Thyroid gland (tissue), 4 donors: ENCODE measurements at regions not wholly inside any gene's neighbourhood (a gene's known extent, or its start where the extent isn't known, plus 50 kb on each side); places are given as distances from the start of the nearest gene placed in this dataset.

Experiments used
- DNase-seq, 2 donors: peaks; one replicate each; pipeline ENCODE4 v3.0.0-alpha.2; 2019
- H3K27ac ChIP-seq, 3 donors: fragments of 200-600 bp; sonication (generic); 1 replicate in 2 of 3; 2 replicates in 1 of 3; pipeline ENCODE4 v1.5.1; 2016 to 2019; ENCODE audit warnings: mild to moderate bottlenecking in 1 of 3, moderate library complexity in 1 of 3
- H3K27me3 ChIP-seq: fragments of 200-600 bp; sonication (generic); one replicate; pipeline ENCODE4 v1.5.1; 2019
- H3K36me3 ChIP-seq, 2 donors: fragments of 200-600 bp; sonication (generic); one replicate each; pipeline ENCODE4 v1.5.1; 2016 to 2019
- H3K4me1 ChIP-seq, 2 donors: fragments of 200-600 bp; sonication (generic); one replicate each; pipeline ENCODE4 v1.5.1; 2017 to 2019
- H3K4me3 ChIP-seq, 3 donors: fragments of 200-600 bp; sonication (generic); replicated peaks in 1 of 3; 1 replicate in 2 of 3; 2 replicates in 1 of 3; pipeline ENCODE4 v1.5.1; 2016; ENCODE audit warnings: mild to moderate bottlenecking in 1 of 3
- H3K9me3 ChIP-seq: fragments of 200-600 bp; sonication (generic); one replicate; pipeline ENCODE4 v1.5.1; 2017
- CTCF ChIP-seq, 6 experiments: fragments of 200-600 bp in 3 of 6; fragments of 450-650 bp in 3 of 6; sonication (generic) in 3 of 6; IDR thresholded peaks; one replicate each; pipeline ENCODE4 v1.5.1; 2016 to 2019; ENCODE audit warnings: antibody characterized with exemption in 6 of 6, mild to moderate bottlenecking in 2 of 6, inconsistent platforms in 1 of 6, moderate library complexity in 1 of 6
- POLR2A ChIP-seq, 2 donors: fragments of 450-650 bp; IDR thresholded peaks; one replicate each; pipeline ENCODE4 v1.6.1; 2017; ENCODE audit warnings: antibody characterized with exemption in 2 of 2, mild to moderate bottlenecking in 2 of 2, moderate library complexity in 1 of 2
- WGBS, 2 donors: methylation state at CpG; one replicate each; pipeline ENCODE4 v1.1.5; 2017; 5-methylcytosine and 5-hydroxymethylcytosine counted together
- intact Hi-C: fragments of 100-400 bp; cut with DNase I; formaldehyde crosslinking; loops from one replicate; pipeline ENCODE4 v1.15.1; 2023

GRCh38 chr1:22196041-22196440, 53.1 kb upstream of the WNT4 start:
- no peaks in the 10 kb centered on the region for H3K4me1 ChIP-seq
- no peak overlapping the region for H3K4me3 ChIP-seq
- H3K36me3 ChIP-seq: no peaks in the 10 kb centered on the region
- no peaks in the 10 kb centered on the region for H3K9me3 ChIP-seq
- H3K27ac ChIP-seq: no peak overlapping the region
- no peaks in the 10 kb centered on the region for H3K27me3 ChIP-seq
- intact Hi-C loops: no loop called here
- TF ChIP-seq POLR2A (IDR thresholded peaks at IDR 0.05): no peak
- no peak for TF ChIP-seq CTCF (IDR thresholded peaks at IDR 0.05)
- DNase-seq: no peak
- 59 to 73% methylated on average over 3 of the region's 3 CpGs for WGBS, 2 donors

- intact Hi-C loops: no loop called here
- Histone ChIP-seq H3K4me3 (no peak overlapping the region), H3K27me3 (no peaks in the 10 kb centered on the region), H3K36me3 (no peaks in the 10 kb centered on the region), H3K9me3 (no peaks in the 10 kb centered on the region), H3K4me1 (no peaks in the 10 kb centered on the region), H3K27ac (no peak overlapping the region)
- DNase-seq: no peak
- WGBS, 2 donors: 88 to 91% methylated on average over 6 of the region's 6 CpGs
- TF ChIP-seq CTCF (IDR thresholded peaks at IDR 0.05): no peak
- TF ChIP-seq POLR2A (IDR thresholded peaks at IDR 0.05): no peak
These were observed 53.7 kb upstream of the WNT4 start for GRCh38 chr1:22196641-22197040.

GRCh38 chr1:22197644-22198043, 54.7 kb upstream of the WNT4 start:
- DNase-seq: peak; percentile 39 to 47
- WGBS, 2 donors: 71 to 83% methylated on average over 2 of the region's 2 CpGs
- Histone ChIP-seq H3K4me3 (no peak overlapping the region), H3K4me1 (no peaks in the 10 kb centered on the region), H3K27me3 (no peaks in the 10 kb centered on the region), H3K9me3 (no peaks in the 10 kb centered on the region), H3K36me3 (no peaks in the 10 kb centered on the region), H3K27ac (no peak overlapping the region)
- intact Hi-C loops: no loop called here
- TF ChIP-seq POLR2A (IDR thresholded peaks at IDR 0.05) (no peak), CTCF (IDR thresholded peaks at IDR 0.05) (no peak)

- H3K27ac ChIP-seq: no peak overlapping the region
- H3K36me3 ChIP-seq: no peaks in the 10 kb centered on the region
- DNase-seq: no peak
- no peaks in the 10 kb centered on the region for H3K27me3 ChIP-seq
- no peaks in the 10 kb centered on the region for H3K9me3 ChIP-seq
- WGBS, 2 donors: 43 to 49% methylated on average over 1 of the region's 1 CpG
- H3K4me3 ChIP-seq: no peak overlapping the region
- intact Hi-C loops: no loop called here
- H3K4me1 ChIP-seq: peaks cover 2 to 12% of the 10 kb centered on the region in 2 donors
- TF ChIP-seq CTCF (IDR thresholded peaks at IDR 0.05) (no peak), POLR2A (IDR thresholded peaks at IDR 0.05) (no peak)
These were observed 58.1 kb upstream of the WNT4 start for GRCh38 chr1:22201023-22201422.

GRCh38 chr1:22203335-22203734, 60.4 kb upstream of the WNT4 start:
- H3K27me3 ChIP-seq: no peaks in the 10 kb centered on the region
- no peaks in the 10 kb centered on the region for H3K36me3 ChIP-seq
- DNase-seq: no peak
- no peak overlapping the region for H3K27ac ChIP-seq
- peaks cover 2 to 12% of the 10 kb centered on the region in 2 donors for H3K4me1 ChIP-seq
- H3K9me3 ChIP-seq: no peaks in the 10 kb centered on the region
- intact Hi-C loops: no loop called here
- no peak for TF ChIP-seq CTCF (IDR thresholded peaks at IDR 0.05)
- no peak for TF ChIP-seq POLR2A (IDR thresholded peaks at IDR 0.05)
- 94 to 95% methylated on average over 1 of the region's 1 CpG for WGBS, 2 donors
- H3K4me3 ChIP-seq: no peak overlapping the region
